HCT116 (cell line): ENCODE measurements at regions not wholly inside any gene's neighbourhood (a gene's known extent, or its start where the extent isn't known, plus 50 kb on each side); places are given as distances from the start of the nearest gene placed in this dataset.

Source experiments
- ATAC-seq: fragments of 200-7000 bp; cut with Tn5 transposase; 2 replicates; pipeline ENCODE4 v1.9.1; 2020; ENCODE audit warnings: mild to moderate bottlenecking, moderate library complexity
- BruUV-seq: library from RNA; stranded (reverse); fragments of 400-500 nt; replicated peaks from 2 replicates; lab custom pipeline; 2021; lab: Mats Ljungman, UMichigan
- CTCF ChIA-PET: fragments of 300-600 bp; sonication (Branson Sonifier 250); formaldehyde crosslinking; loops from one replicate; lab custom pipeline; 2021; ENCODE audit warnings: antibody characterized with exemption; lab: Charles Lee
- POLR2A ChIA-PET: fragments of 300-600, 350-600 bp; sonication (Branson Sonifier 250); formaldehyde crosslinking; loops from one replicate; lab custom pipeline; 2021; ENCODE audit warnings: antibody characterized with exemption; lab: Charles Lee
- RAD21 ChIA-PET, 2 experiments: fragments of 300-600 bp; sonication (Branson Sonifier 250); formaldehyde crosslinking; loops; one replicate each; lab custom pipeline; 2023; ENCODE audit warnings: low total read pairs in 2 of 2; ENCODE audit not compliant: uncharacterized antibody in 2 of 2, unreplicated experiment in 2 of 2, low non-redundant PET in 1 of 2; lab: Charles Lee
- DNase-seq: peaks from one replicate; pipeline ENCODE4 v3.0.0-alpha.2; 2010; ENCODE audit warnings: low read depth, low spot score
- H2AFZ ChIP-seq: fragments of 200-600 bp; shearing (Covaris generic), sonication (generic); 2 replicates; pipeline ENCODE4 v1.6.1; 2017; ENCODE audit warnings: low read depth, mixed run types, mixed read lengths, antibody characterized with exemption, low read length; ENCODE audit not compliant: poor library complexity, severe bottlenecking
- H3K27ac ChIP-seq: 2 replicates; pipeline ENCODE4 v1.5.1; 2012; ENCODE audit warnings: low read depth, low read length
- H3K27me3 ChIP-seq: fragments of 200-600 bp; sonication (generic); 2 replicates; pipeline ENCODE4 v1.6.1; 2016; ENCODE audit warnings: mixed run types, low read length, mixed read lengths; ENCODE audit not compliant: insufficient read depth
- H3K36me3 ChIP-seq, 2 experiments: fragments of 200-500 bp in 1 of 2; fragments of 200-600 bp in 1 of 2; sonication (Bioruptor generic) in 1 of 2; sonication (generic) in 1 of 2; 2 replicates each; pipeline versions ENCODE4 v1.5.1 to v1.6.1; 2014 to 2016; ENCODE audit warnings: low read length in 2 of 2, inconsistent platforms in 1 of 2, mixed read lengths in 1 of 2, mixed run types in 1 of 2; ENCODE audit not compliant: insufficient read depth in 2 of 2, control insufficient read depth in 1 of 2
- H3K4me1 ChIP-seq, 2 experiments: fragments of 200-600 bp in 1 of 2; sonication (generic) in 1 of 2; 2 replicates each; pipeline versions ENCODE4 v1.5.1 to v1.6.1; 2012 to 2017; ENCODE audit warnings: low read length in 2 of 2, inconsistent platforms in 1 of 2, mild to moderate bottlenecking in 1 of 2, mixed read lengths in 1 of 2, mixed run types in 1 of 2, moderate library complexity in 1 of 2; ENCODE audit not compliant: insufficient read depth in 2 of 2, control insufficient read depth in 1 of 2
- H3K4me2 ChIP-seq: fragments of 200-600 bp; sonication (generic); 2 replicates; pipeline ENCODE4 v1.6.1; 2017; ENCODE audit warnings: mixed run types, low read length, mixed read lengths
- H3K4me3 ChIP-seq, 2 experiments: fragments of 200-600 bp in 1 of 2; sonication (generic) in 1 of 2; replicated peaks in 1 of 2; 2 replicates each; pipeline ENCODE4 v1.5.1; 2011 to 2016; ENCODE audit warnings: low read length in 2 of 2, control low read depth in 1 of 2, low read depth in 1 of 2, mild to moderate bottlenecking in 1 of 2, mixed read lengths in 1 of 2, mixed run types in 1 of 2
- H3K79me2 ChIP-seq: fragments of 200-600 bp; sonication (generic); 2 replicates; pipeline ENCODE4 v1.6.1; 2017; ENCODE audit warnings: mild to moderate bottlenecking, mixed run types, low read length, moderate library complexity, mixed read lengths; ENCODE audit not compliant: insufficient read depth
- H3K9ac ChIP-seq: fragments of 200-600 bp; sonication (generic); 2 replicates; pipeline ENCODE4 v1.6.1; 2016; ENCODE audit warnings: low read length, mixed read lengths
- H3K9me2 ChIP-seq: fragments of 200-600 bp; sonication (generic), shearing (Covaris generic); 2 replicates; pipeline ENCODE4 v1.6.1; 2017; ENCODE audit warnings: mixed run types, mild to moderate bottlenecking, moderate library complexity; ENCODE audit not compliant: insufficient read depth
- H3K9me3 ChIP-seq, 2 experiments: fragments of 200-500 bp in 1 of 2; fragments of 200-600 bp in 1 of 2; sonication (Bioruptor generic) in 1 of 2; sonication (generic) in 1 of 2; 2 replicates each; pipeline ENCODE4 v1.6.1; 2014 to 2017; ENCODE audit warnings: low read length in 2 of 2, mixed read lengths in 2 of 2, inconsistent platforms in 1 of 2, low read depth in 1 of 2, mild to moderate bottlenecking in 1 of 2, mixed run types in 1 of 2, moderate library complexity in 1 of 2; ENCODE audit not compliant: control insufficient read depth in 1 of 2, insufficient read depth in 1 of 2
- H4K20me1 ChIP-seq: fragments of 200-600 bp; sonication (generic), shearing (Covaris generic); 2 replicates; pipeline ENCODE4 v1.6.1; 2017; ENCODE audit warnings: mixed run types, mild to moderate bottlenecking, moderate library complexity; ENCODE audit not compliant: insufficient read depth
- ATF3 ChIP-seq: IDR thresholded peaks from 2 replicates; pipeline ENCODE4 v1.6.1; 2012
- CBX3 ChIP-seq: IDR thresholded peaks from 2 replicates; pipeline ENCODE4 v1.6.1; 2012; ENCODE audit warnings: low read depth
- ELF1 ChIP-seq: IDR thresholded peaks from 2 replicates; pipeline ENCODE4 v1.6.1; 2012; ENCODE audit warnings: low read depth, borderline replicate concordance
- EZH2 ChIP-seq: fragments of 200-600 bp; sonication (generic); IDR thresholded peaks from 2 replicates; pipeline ENCODE4 v1.6.1; 2017; ENCODE audit warnings: antibody characterized with exemption, mixed run types
- EZH2phosphoT487 ChIP-seq: fragments of 200-600 bp; IDR thresholded peaks from 2 replicates; pipeline ENCODE4 v1.6.1; 2018; ENCODE audit warnings: antibody characterized with exemption, borderline replicate concordance
- JUND ChIP-seq: IDR thresholded peaks from 2 replicates; pipeline ENCODE4 v1.6.1; 2012
- REST ChIP-seq: IDR thresholded peaks from 2 replicates; pipeline ENCODE4 v1.6.1; 2012; ENCODE audit warnings: low read depth
- SP1 ChIP-seq: IDR thresholded peaks from 2 replicates; pipeline ENCODE4 v1.6.1; 2012; ENCODE audit warnings: low read depth
- ZNF274 ChIP-seq: fragments of 200-500 bp; sonication (Bioruptor generic); IDR thresholded peaks from 2 replicates; pipeline ENCODE4 v1.6.1; 2014; ENCODE audit warnings: mild to moderate bottlenecking, low read depth, low read length, inconsistent platforms
- intact Hi-C: fragments of 100-400 bp; cut with micrococcal nuclease; formaldehyde crosslinking; loops from 2 replicates; pipeline ENCODE4 v1.10.0; 2022

- no peaks in the 10 kb centered on the region for H3K36me3 ChIP-seq
- POLR2A ChIA-PET = no interaction called here
- RAD21 ChIA-PET = no interaction called here
- no peak overlapping the region for H3K27ac ChIP-seq
- H3K4me3 ChIP-seq = no peak overlapping the region
- H3K4me1 ChIP-seq = peaks cover 0 to 19% of the 10 kb centered on the region in 2 experiments; a peak in 2 of 4 replicates
- intact Hi-C loops = loop anchor here (10.0 kb wide), 2 partner anchors 505 to 935 kb away; partner anchors contain the start of gene GUCY2F
- H3K9ac ChIP-seq = no peak overlapping the region
- H3K27me3 ChIP-seq = no peaks in the 10 kb centered on the region
- CTCF ChIA-PET = interaction anchor here (1.2 to 2.7 kb wide), 2 partner anchors 273 to 418 kb away, joined by 3 to 12 read pairs; no protein-coding TSS in a partner anchor
- H4K20me1 ChIP-seq = no peaks in the 10 kb centered on the region
- no peak for DNase-seq
- H3K9me2 ChIP-seq = no peaks in the 10 kb centered on the region
- TF ChIP-seq REST = no peak
- TF ChIP-seq EZH2phosphoT487 = no peak
- TF ChIP-seq CBX3 = no peak
- TF ChIP-seq EZH2 = no peak
- no peak for TF ChIP-seq ATF3
- no peak for TF ChIP-seq JUND
- TF ChIP-seq ELF1 = no peak
- no peak for TF ChIP-seq ZNF274
- no peak for TF ChIP-seq SP1
- H3K9me3 ChIP-seq = no peaks in the 10 kb centered on the region
- no peaks in the 10 kb centered on the region for H3K79me2 ChIP-seq
- no peak overlapping the region for H3K4me2 ChIP-seq
- H2AFZ ChIP-seq = no peak overlapping the region
- no peak for ATAC-seq
- BruUV-seq = no TSS peak
Observed at GRCh38 chrX:110419512-110419911, 60.9 kb downstream of the RTL9 start.
